Esophagus (tissue), 2 donors: ENCODE measurements at regions not wholly inside any gene's neighbourhood (a gene's known extent, or its start where the extent isn't known, plus 50 kb on each side); places are given as distances from the start of the nearest gene placed in this dataset.

Source experiments
- H3K27ac ChIP-seq, 2 donors: one replicate each; pipeline ENCODE4 v1.5.1; 2013; ENCODE audit warnings: low read depth in 2 of 2, mild to moderate bottlenecking in 2 of 2, inconsistent platforms in 1 of 2, low read length in 1 of 2, moderate library complexity in 1 of 2
- H3K27me3 ChIP-seq, 2 donors: one replicate each; pipeline ENCODE4 v1.6.1; 2013; ENCODE audit warnings: low read length in 2 of 2, control low read depth in 1 of 2, mild to moderate bottlenecking in 1 of 2; ENCODE audit not compliant: insufficient read depth in 2 of 2, control insufficient read depth in 1 of 2
- H3K36me3 ChIP-seq, 2 donors: one replicate each; pipeline ENCODE4 v1.6.1; 2013; ENCODE audit warnings: low read length in 1 of 2; ENCODE audit not compliant: control insufficient read depth in 2 of 2, insufficient read depth in 2 of 2
- H3K4me1 ChIP-seq, 2 donors: one replicate each; pipeline ENCODE4 v1.6.1; 2013; ENCODE audit warnings: low read length in 1 of 2; ENCODE audit not compliant: control insufficient read depth in 2 of 2, insufficient read depth in 2 of 2
- H3K4me3 ChIP-seq, 2 donors: one replicate each; pipeline ENCODE4 v1.5.1; 2013; ENCODE audit warnings: low read length in 2 of 2, mild to moderate bottlenecking in 2 of 2, low read depth in 1 of 2, moderate library complexity in 1 of 2
- H3K9me3 ChIP-seq, 2 donors: one replicate each; pipeline ENCODE4 v1.6.1; 2013; ENCODE audit warnings: mild to moderate bottlenecking in 2 of 2, low read depth in 1 of 2, low read length in 1 of 2, moderate library complexity in 1 of 2; ENCODE audit not compliant: control insufficient read depth in 2 of 2, insufficient read depth in 1 of 2
- WGBS, 2 donors: extraction: QIAGEN DNeasy Blood & Tissue Kit; methylation state at CpG; one replicate each; pipeline ENCODE4 v1.1.7; 2013; 5-methylcytosine and 5-hydroxymethylcytosine counted together
- donor health status: healthy with polysubstance abuse.
- donor health status: Bipolar disorder and iron deficiency.

DNA sequence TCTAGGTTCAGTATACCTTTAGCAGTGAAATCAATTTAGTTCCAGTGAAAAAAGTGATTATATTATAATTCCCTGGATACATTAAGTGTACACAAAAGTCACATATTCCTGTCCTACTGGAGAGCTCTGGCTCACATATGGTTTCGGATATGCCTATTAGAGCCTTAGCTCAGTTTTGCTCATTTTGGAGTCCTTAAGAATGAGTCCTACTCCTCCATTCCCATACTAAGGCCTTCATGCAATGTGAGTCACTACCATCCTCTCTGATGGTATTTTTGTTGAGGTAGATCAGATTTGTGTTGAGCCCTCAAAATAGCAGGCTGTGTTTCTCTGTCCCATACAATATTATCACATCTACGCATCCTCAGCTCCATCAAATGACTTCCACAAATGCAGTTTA, 294.2 kb upstream of the COL8A1 start:
- H3K9me3 ChIP-seq, result no peaks in the 10 kb centered on the region
- no peaks in the 10 kb centered on the region for H3K27me3 ChIP-seq
- H3K4me1 ChIP-seq, result no peaks in the 10 kb centered on the region
- no peaks in the 10 kb centered on the region for H3K36me3 ChIP-seq
- no peak overlapping the region for H3K4me3 ChIP-seq
- H3K27ac ChIP-seq, result no peak overlapping the region
- 85 to 93% methylated on average over 2 of the region's 2 CpGs for WGBS, 2 donors

DNA sequence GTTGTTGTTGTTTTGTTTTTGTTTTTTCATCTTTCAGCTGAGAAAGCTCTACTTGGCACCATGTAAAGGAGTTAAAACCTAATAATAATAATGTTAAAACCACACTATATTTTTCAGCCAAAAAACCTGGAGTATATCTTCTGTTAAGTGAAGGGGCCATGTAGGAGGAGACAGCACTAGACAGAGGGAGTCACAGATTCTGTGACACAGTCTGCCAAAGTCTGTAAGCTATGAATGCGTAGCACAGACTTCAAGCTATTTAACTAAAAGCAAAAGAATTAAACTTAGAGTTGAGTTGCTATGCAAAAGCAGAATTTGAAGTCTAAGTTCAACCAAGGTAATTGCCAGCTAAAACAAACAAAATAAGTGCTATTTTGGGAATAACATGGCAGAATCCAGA, 296.0 kb upstream of the COL8A1 start:
- Histone ChIP-seq H3K27ac (no peak overlapping the region), H3K36me3 (no peaks in the 10 kb centered on the region), H3K4me3 (no peak overlapping the region), H3K27me3 (no peaks in the 10 kb centered on the region), H3K4me1 (no peaks in the 10 kb centered on the region), H3K9me3 (no peaks in the 10 kb centered on the region)
- 72 to 75% methylated on average over 1 of the region's 1 CpG for WGBS, 2 donors

DNA sequence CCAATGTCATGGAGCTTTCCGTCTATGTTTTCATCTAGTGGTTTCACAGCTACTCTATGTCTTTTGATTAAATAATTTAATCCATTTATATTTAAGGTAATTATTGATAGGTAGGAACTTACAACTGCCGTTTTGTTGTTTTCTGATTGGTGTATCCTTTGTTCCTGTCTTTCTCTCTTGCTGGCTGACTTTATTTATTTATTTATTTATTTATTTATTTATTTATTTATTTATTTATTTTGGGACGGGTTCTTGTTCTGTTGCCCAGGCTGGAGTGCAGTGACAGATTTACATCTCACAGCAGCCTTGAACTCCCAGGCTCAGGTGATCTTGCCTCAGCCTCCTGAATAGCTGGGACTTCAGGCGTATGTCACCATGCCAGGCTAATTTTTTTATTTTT, 299.2 kb upstream of the COL8A1 start:
- no peaks in the 10 kb centered on the region for H3K27me3 ChIP-seq
- WGBS, 2 donors, result 77 to 91% methylated on average over 4 of the region's 4 CpGs
- no peak overlapping the region for H3K4me3 ChIP-seq

DNA sequence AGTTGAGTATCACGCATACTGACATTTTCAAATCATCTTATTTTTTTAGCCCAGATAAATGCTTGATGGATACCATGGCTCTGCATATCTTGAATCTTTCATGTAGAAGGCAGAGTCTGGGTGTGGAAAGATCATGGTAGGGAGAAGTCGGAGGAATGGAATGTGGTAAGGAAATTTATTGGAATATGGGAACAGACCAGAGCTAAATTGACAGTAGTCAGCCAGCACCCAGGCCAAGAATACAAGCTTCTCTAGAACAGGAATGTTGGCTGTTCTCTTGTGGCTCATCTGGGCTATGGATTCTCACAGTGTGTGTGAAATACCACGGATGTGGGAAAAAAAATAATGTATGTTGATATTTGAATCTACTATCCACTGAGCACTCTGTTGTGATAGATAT, 305.7 kb upstream of the COL8A1 start:
- Histone ChIP-seq H3K36me3 (no peaks in the 10 kb centered on the region), H3K4me1 (no peaks in the 10 kb centered on the region), H3K27me3 (no peaks in the 10 kb centered on the region), H3K9me3 (no peaks in the 10 kb centered on the region), H3K4me3 (no peak overlapping the region), H3K27ac (no peak overlapping the region)
- WGBS, 2 donors, result 74 to 79% methylated on average over 3 of the region's 3 CpGs

More for the DNA sequence above, 299.2 kb upstream of the COL8A1 start:
- H3K9me3 ChIP-seq, result no peaks in the 10 kb centered on the region
- H3K4me1 ChIP-seq, result no peaks in the 10 kb centered on the region
- no peak overlapping the region for H3K27ac ChIP-seq
- H3K36me3 ChIP-seq, result no peaks in the 10 kb centered on the region

DNA sequence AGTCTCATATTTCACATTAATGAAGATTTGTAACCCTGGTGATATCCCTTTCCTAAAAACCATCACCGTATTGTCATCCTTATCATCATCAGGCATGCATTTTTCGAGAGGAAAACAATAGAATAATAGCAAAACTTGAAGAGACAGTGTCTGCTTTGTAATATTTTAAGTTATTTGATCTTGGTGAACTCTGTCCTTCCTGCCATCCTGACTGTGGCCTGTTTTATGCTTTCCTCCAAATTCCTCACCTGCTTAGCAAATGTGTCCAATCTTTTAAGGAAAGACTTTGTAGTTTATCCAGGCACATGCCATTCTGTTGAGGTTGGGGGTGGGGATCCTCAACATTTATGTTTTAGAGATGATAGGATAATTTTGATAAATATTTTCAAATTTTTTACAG, 306.1 kb upstream of the COL8A1 start:
- Histone ChIP-seq H3K36me3 (no peaks in the 10 kb centered on the region), H3K9me3 (no peaks in the 10 kb centered on the region), H3K4me3 (no peak overlapping the region), H3K27ac (no peak overlapping the region), H3K27me3 (no peaks in the 10 kb centered on the region), H3K4me1 (no peaks in the 10 kb centered on the region)
- 72 to 81% methylated on average over 2 of the region's 2 CpGs for WGBS, 2 donors

DNA sequence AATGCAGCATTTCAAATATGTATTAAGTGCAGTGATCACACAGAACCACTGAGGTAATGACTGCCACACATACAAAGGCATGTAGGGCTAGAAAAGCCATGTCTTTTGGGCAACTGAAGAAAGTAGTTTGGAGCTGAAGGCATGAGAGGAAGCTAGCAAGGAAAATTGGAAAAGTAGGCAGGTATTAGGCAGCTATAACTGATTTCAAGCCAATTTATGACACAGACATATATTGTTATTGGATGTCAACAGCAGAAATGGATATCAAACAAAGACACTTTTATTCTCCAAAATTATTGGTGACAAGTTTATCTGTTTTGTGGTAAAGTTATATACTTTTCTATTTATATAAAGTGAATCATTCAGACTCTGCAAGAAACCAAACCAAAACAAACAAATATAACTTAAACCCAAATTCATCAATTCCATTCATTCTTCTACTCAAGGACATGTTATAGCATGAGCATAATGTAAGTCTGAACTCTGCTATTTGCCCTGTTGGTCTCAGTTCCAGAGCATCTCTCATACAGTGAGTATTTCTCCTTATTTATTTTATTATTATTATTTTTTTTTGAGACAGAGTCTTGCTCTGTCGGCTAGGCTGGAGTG, 307.4 kb upstream of the COL8A1 start:
- Histone ChIP-seq H3K27me3 (no peaks in the 10 kb centered on the region), H3K27ac (no peak overlapping the region), H3K9me3 (no peaks in the 10 kb centered on the region), H3K4me3 (no peak overlapping the region), H3K4me1 (no peaks in the 10 kb centered on the region), H3K36me3 (no peaks in the 10 kb centered on the region)
- 88 to 97% methylated on average over 1 of the region's 1 CpG for WGBS, 2 donors

DNA sequence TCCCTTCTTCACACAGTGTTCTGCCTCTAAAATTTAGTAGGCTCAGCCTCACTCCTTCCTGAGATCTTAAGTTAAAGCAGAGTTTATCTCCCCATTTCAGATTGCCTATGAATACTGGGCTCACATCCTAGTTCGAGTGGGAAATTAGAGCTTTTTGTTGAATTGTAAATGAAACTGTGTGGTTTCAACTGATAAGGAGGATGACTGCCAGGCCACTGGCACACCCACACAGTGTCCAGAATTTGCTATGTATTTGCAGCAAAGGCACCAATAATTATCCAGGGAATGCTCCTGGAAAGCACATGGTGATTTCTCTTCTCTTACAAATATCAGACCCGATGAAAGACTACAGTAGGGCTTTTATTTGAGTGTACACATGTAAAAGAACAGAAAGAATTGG, 308.1 kb upstream of the COL8A1 start:
- no peak overlapping the region for H3K4me3 ChIP-seq
- no peaks in the 10 kb centered on the region for H3K36me3 ChIP-seq
- no peaks in the 10 kb centered on the region for H3K9me3 ChIP-seq
- H3K4me1 ChIP-seq, result no peaks in the 10 kb centered on the region
- WGBS, 2 donors, result 48% methylated on average over 2 of the region's 2 CpGs
- H3K27me3 ChIP-seq, result no peaks in the 10 kb centered on the region
- no peak overlapping the region for H3K27ac ChIP-seq

DNA sequence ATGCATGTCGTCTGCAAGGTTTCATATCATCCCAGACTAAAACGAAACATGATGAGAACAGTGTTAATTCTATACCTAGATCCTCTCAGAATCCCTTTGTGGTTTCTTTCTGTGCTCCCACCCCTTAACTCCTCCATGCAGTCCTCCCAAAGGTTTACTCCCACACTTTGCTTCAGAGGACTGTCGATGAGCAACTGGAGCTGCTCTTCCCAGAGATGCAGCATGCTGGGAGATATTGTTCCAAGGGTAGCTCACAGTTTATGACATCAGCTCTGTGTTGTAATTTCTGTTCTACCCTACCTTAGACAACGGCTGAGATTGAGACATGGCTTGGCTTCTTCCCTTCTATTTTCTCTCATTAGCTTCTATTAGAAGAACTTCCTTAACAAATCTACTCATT, 313.0 kb upstream of the COL8A1 start:
- Histone ChIP-seq H3K4me3 (no peak overlapping the region), H3K9me3 (no peaks in the 10 kb centered on the region), H3K27me3 (no peaks in the 10 kb centered on the region), H3K27ac (no peak overlapping the region), H3K36me3 (no peaks in the 10 kb centered on the region), H3K4me1 (no peaks in the 10 kb centered on the region)
- WGBS, 2 donors, result 47 to 67% methylated on average over 4 of the region's 4 CpGs

DNA sequence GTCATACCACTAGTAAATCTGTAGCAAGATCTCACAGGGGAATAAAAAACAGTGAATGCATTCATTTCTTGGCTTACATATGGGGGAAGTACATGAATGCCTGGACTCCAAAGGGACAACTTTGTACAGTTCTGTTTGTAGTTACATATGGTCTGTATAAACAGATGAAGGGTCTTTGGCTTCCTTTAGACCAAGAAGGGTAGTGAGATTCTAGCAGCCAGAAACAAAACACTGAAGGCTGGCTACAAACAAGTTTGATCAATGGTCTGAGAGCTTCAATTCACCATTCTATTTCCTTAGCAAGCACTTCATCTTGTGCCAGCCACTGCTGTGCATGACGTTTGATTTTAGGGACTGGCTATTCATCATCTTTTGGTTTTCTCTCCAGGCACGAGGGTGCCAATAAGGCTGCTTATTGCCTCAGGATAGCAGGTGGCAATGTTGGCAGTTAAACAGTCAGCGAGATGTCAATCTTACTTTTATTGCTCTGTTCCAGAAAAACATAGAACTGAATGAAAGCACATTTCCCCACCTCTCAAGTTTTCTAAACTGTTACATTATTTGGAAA, 313.7 kb upstream of the COL8A1 start:
- no peaks in the 10 kb centered on the region for H3K9me3 ChIP-seq
- WGBS, 2 donors, result 21 to 26% methylated on average over 3 of the region's 3 CpGs
- no peaks in the 10 kb centered on the region for H3K27me3 ChIP-seq
- H3K4me1 ChIP-seq, result no peaks in the 10 kb centered on the region
- no peak overlapping the region for H3K4me3 ChIP-seq
- no peak overlapping the region for H3K27ac ChIP-seq
- H3K36me3 ChIP-seq, result no peaks in the 10 kb centered on the region

DNA sequence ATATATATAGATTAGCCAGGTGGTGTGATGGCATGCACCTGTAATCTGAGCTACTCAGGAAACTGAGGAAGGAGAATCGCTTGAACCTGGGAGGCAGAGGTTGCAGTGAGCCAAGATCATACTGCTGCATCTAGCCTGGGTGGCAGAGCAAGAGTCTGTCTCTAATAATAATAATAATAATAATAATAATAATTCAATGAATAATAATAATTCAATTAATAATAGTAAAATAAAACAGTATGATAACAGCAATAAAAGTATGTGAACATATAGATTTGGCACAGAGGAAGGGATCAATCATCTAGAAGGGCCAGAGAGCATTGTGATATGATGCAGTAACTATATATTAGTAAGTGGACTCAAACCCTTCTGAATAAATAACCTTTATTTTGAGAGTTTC, 314.5 kb upstream of the COL8A1 start:
- 88 to 100% methylated on average over 1 of the region's 1 CpG for WGBS, 2 donors
- no peaks in the 10 kb centered on the region for H3K9me3 ChIP-seq
- H3K36me3 ChIP-seq, result no peaks in the 10 kb centered on the region
- H3K4me3 ChIP-seq, result no peak overlapping the region
- H3K27ac ChIP-seq, result no peak overlapping the region
- H3K27me3 ChIP-seq, result no peaks in the 10 kb centered on the region
- no peaks in the 10 kb centered on the region for H3K4me1 ChIP-seq
